ENCODE measurements at regions not wholly inside any gene's neighbourhood (a gene's known extent, or its start where the extent isn't known, plus 50 kb on each side); places are given as distances from the start of the nearest gene placed in this dataset.

GRCh38 chr1:100649146-100649545 lies 70.4 kb upstream of the VCAM1 start:
- intact Hi-C loops (cut with micrococcal nuclease) (no loop called here), dilution Hi-C loops (cut with HindIII; ENCODE audit: low sequenced_read_pairs, unreplicated experiment) (no loop called here), in situ Hi-C loops (cut with MboI; ENCODE audit: low sequenced_read_pairs) (no loop called here)
- Histone ChIP-seq H3K79me1 (ENCODE audit: low read depth in 1 of 2, low read length in 2 of 2) (no peaks in the 10 kb centered on the region), H3K9me3 (ENCODE audit: control insufficient read depth, insufficient read depth, low read length) (peaks cover 2% of the 10 kb centered on the region; the same call in 1 of the 2 replicates), H2BK5ac (ENCODE audit: low read depth, low read length, poor library complexity, severe bottlenecking) (no peak overlapping the region), H2BK120ac (ENCODE audit: low read depth, low read length) (no peak overlapping the region), H3K23ac (ENCODE audit: low read depth, low read length) (no peak overlapping the region), H2BK20ac (ENCODE audit: low read depth, low read length) (no peak overlapping the region), H4K8ac (ENCODE audit: low read depth in 2 of 2, low read length in 2 of 2) (no peak overlapping the region), H4K5ac (ENCODE audit: low read depth, low read length) (no peak overlapping the region), H4K20me1 (ENCODE audit: insufficient read depth, low read length) (no peaks in the 10 kb centered on the region), H3K4me1 (ENCODE audit: control insufficient read depth, insufficient read depth, low read length) (no peaks in the 10 kb centered on the region), H3K4ac (ENCODE audit: low read depth, low read length) (no peak overlapping the region), H3K27ac (ENCODE audit: insufficient read depth, low read length) (no peak overlapping the region), H3K18ac (ENCODE audit: low read depth, low read length) (no peak overlapping the region), H3K9me1 (ENCODE audit: insufficient read depth, low read length) (no peaks in the 10 kb centered on the region), H3K36me3 (ENCODE audit: control insufficient read depth, insufficient read depth, low read length) (no peaks in the 10 kb centered on the region), H3K4me3 (ENCODE audit: insufficient read depth, low read depth, low read length) (no peak overlapping the region), H3K56ac (ENCODE audit: extremely low read depth, insufficient read depth, low read length) (no peak overlapping the region), H3K14ac (replicated peaks; ENCODE audit: low read depth, low read length) (no peak overlapping the region), H3K4me2 (ENCODE audit: low read depth, low read length) (no peak overlapping the region), H2AK9ac (replicated peaks; ENCODE audit: low read depth, low read length, poor library complexity) (no peak overlapping the region), H2AK5ac (ENCODE audit: low read depth, low read length) (no peak overlapping the region), H2BK15ac (ENCODE audit: low read depth, low read length) (no peak overlapping the region), H2AFZ (replicated peaks; ENCODE audit: low read length, poor library complexity) (no peak overlapping the region), H3K9ac (ENCODE audit: low read depth, low read length) (no peak overlapping the region), H3K27me3 (ENCODE audit: control insufficient read depth, insufficient read depth, low read length) (no peaks in the 10 kb centered on the region), H4K91ac (ENCODE audit: insufficient read depth, low read depth, low read length) (no peak overlapping the region)
- ChIA-PET CTCF (interaction anchor here (0.6 kb wide), 1 partner anchor 188 kb away, joined by 3 read pairs; no protein-coding TSS in a partner anchor), POLR2A (ENCODE audit: unreplicated experiment) (no interaction called here)
- no CpG with 5 or more reads among the region's 1 CpG for WGBS, 2 experiments (ENCODE audit: extremely low coverage in 2 of 2, insufficient read length in 1 of 2)
- TF ChIP-seq RCOR1 (IDR thresholded peaks at IDR 0.05; ENCODE audit: insufficient replicate concordance, low read length) (no peak), CEBPB (IDR thresholded peaks at IDR 0.05; ENCODE audit: low read depth, low read length) (no peak), NFE2L2 (IDR thresholded peaks at IDR 0.05; ENCODE audit: low read depth, low read length) (no peak), MAZ (IDR thresholded peaks at IDR 0.05; ENCODE audit: borderline replicate concordance, low read depth, low read length) (no peak)
- peak; percentile 23 for DNase-seq
- BruUV-seq (replicated peaks) = no TSS peak
- no peak for ATAC-seq (ENCODE audit: low read depth)
